GM18502 (cell line): ENCODE measurements at regions not wholly inside any gene's neighbourhood (a gene's known extent, or its start where the extent isn't known, plus 50 kb on each side); places are given as distances from the start of the nearest gene placed in this dataset.

Experiments
- ATAC-seq: cut with Tn5 transposase; IDR thresholded peaks from one replicate; pipeline ENCODE4 v1.9.1; 2021; ENCODE audit warnings: mild to moderate bottlenecking; ENCODE audit not compliant: unreplicated experiment, poor library complexity

GRCh38 chr14:34007902-34008301 lies 57.0 kb upstream of the EGLN3 start:
- ATAC-seq: no peak

GRCh38 chr14:34005901-34006300 lies 55.0 kb upstream of the EGLN3 start:
- ATAC-seq: no peak

- no peak for ATAC-seq
Observed at GRCh38 chr14:34004881-34005280, 54.0 kb upstream of the EGLN3 start.

GRCh38 chr14:34003691-34004090 lies 52.8 kb upstream of the EGLN3 start:
- no peak for ATAC-seq

GRCh38 chr14:34003082-34003668 lies 52.3 kb upstream of the EGLN3 start:
- no peak for ATAC-seq
